ENCODE measurements at regions not wholly inside any gene's neighbourhood (a gene's known extent, or its start where the extent isn't known, plus 50 kb on each side); places are given as distances from the start of the nearest gene placed in this dataset.
A peak's percentile ranks its signal among the peaks of the same experiment; 100 is the strongest.

- no peak for TF ChIP-seq CTCF (IDR thresholded peaks at IDR 0.05; ENCODE audit: low read depth, low read length)
- DNase-seq: no peak
- H3K9me3 ChIP-seq (ENCODE audit: severe bottlenecking): no peaks in the 10 kb centered on the region
Observed at GRCh38 chr1:115547696-115548095, 94.1 kb upstream of the VANGL1 start.

GRCh38 chr1:115546846-115547245, 94.9 kb upstream of the VANGL1 start:
- no peak for DNase-seq
- Histone ChIP-seq H3K9me3 (ENCODE audit: severe bottlenecking) (no peaks in the 10 kb centered on the region), H3K36me3 (no peaks in the 10 kb centered on the region), H3K4me3 (ENCODE audit: low read depth, low read length) (no peak overlapping the region), H3K27ac (no peak overlapping the region), H3K27me3 (ENCODE audit: insufficient read depth, low read depth, severe bottlenecking) (no peaks in the 10 kb centered on the region)
- TF ChIP-seq CTCF (IDR thresholded peaks at IDR 0.05; ENCODE audit: low read depth, low read length): no peak

More at GRCh38 chr1:115547696-115548095, 94.1 kb upstream of the VANGL1 start:
- H3K27ac ChIP-seq: no peak overlapping the region
- H3K4me3 ChIP-seq (ENCODE audit: low read depth, low read length): no peak overlapping the region
- no peaks in the 10 kb centered on the region for H3K27me3 ChIP-seq (ENCODE audit: insufficient read depth, low read depth, severe bottlenecking)
- no peaks in the 10 kb centered on the region for H3K36me3 ChIP-seq

- TF ChIP-seq CTCF (IDR thresholded peaks at IDR 0.05; ENCODE audit: low read depth, low read length): peak; percentile 89
- Histone ChIP-seq H3K4me3 (ENCODE audit: low read depth, low read length) (no peak overlapping the region), H3K27me3 (ENCODE audit: insufficient read depth, low read depth, severe bottlenecking) (no peaks in the 10 kb centered on the region), H3K9me3 (ENCODE audit: severe bottlenecking) (no peaks in the 10 kb centered on the region), H3K36me3 (no peaks in the 10 kb centered on the region), H3K27ac (no peak overlapping the region)
- DNase-seq: peak; percentile 62
Observed at GRCh38 chr1:115545791-115546733, 95.7 kb upstream of the VANGL1 start.

- no peak for TF ChIP-seq CTCF (IDR thresholded peaks at IDR 0.05; ENCODE audit: low read depth, low read length)
- H3K27ac ChIP-seq: no peak overlapping the region
Observed at GRCh38 chr1:115545096-115545720, 96.6 kb upstream of the VANGL1 start.

GRCh38 chr1:115544131-115544530, 97.6 kb upstream of the VANGL1 start:
- no peaks in the 10 kb centered on the region for H3K9me3 ChIP-seq (ENCODE audit: severe bottlenecking)
- no peak overlapping the region for H3K27ac ChIP-seq
- no peak for TF ChIP-seq CTCF (IDR thresholded peaks at IDR 0.05; ENCODE audit: low read depth, low read length)
- H3K4me3 ChIP-seq (ENCODE audit: low read depth, low read length): no peak overlapping the region
- H3K36me3 ChIP-seq: no peaks in the 10 kb centered on the region
- no peaks in the 10 kb centered on the region for H3K27me3 ChIP-seq (ENCODE audit: insufficient read depth, low read depth, severe bottlenecking)
- DNase-seq: no peak

More at GRCh38 chr1:115545096-115545720, 96.6 kb upstream of the VANGL1 start:
- H3K27me3 ChIP-seq (ENCODE audit: insufficient read depth, low read depth, severe bottlenecking): no peaks in the 10 kb centered on the region
- H3K36me3 ChIP-seq: no peaks in the 10 kb centered on the region
- H3K4me3 ChIP-seq (ENCODE audit: low read depth, low read length): no peak overlapping the region
- H3K9me3 ChIP-seq (ENCODE audit: severe bottlenecking): no peaks in the 10 kb centered on the region
- no peak for DNase-seq
